HFFc6 (cell line): ENCODE measurements at regions not wholly inside any gene's neighbourhood (a gene's known extent, or its start where the extent isn't known, plus 50 kb on each side); places are given as distances from the start of the nearest gene placed in this dataset.

Source experiments
- DNase-seq: peaks from one replicate; pipeline ENCODE4 v3.0.0-alpha.2; 2018
- H3K27ac Mint-ChIP-seq: 2 replicates; pipeline ENCODE4 v1.8.0; 2020; ENCODE audit warnings: mild to moderate bottlenecking, mixed read lengths
- H3K27me3 Mint-ChIP-seq: 2 replicates; pipeline ENCODE4 v1.8.0; 2021; ENCODE audit warnings: mild to moderate bottlenecking, moderate library complexity, mixed read lengths; ENCODE audit not compliant: insufficient read depth
- H3K36me3 Mint-ChIP-seq: 2 replicates; pipeline ENCODE4 v1.8.0; 2021; ENCODE audit warnings: low read depth, mixed read lengths
- H3K4me1 Mint-ChIP-seq: 2 replicates; pipeline ENCODE4 v1.8.0; 2020; ENCODE audit warnings: low read depth, mixed read lengths
- H3K4me3 Mint-ChIP-seq: 2 replicates; pipeline ENCODE4 v1.8.0; 2020; ENCODE audit warnings: mild to moderate bottlenecking, moderate library complexity, mixed read lengths
- H3K9me3 Mint-ChIP-seq: 2 replicates; pipeline ENCODE4 v1.8.0; 2020; ENCODE audit warnings: mild to moderate bottlenecking, mixed read lengths
- CTCF ChIP-seq: fragments of 200-600 bp; sonication (generic); IDR thresholded peaks from 2 replicates; pipeline ENCODE4 v1.5.0; 2021; ENCODE audit warnings: antibody characterized with exemption, mild to moderate bottlenecking

GRCh38 chr7:12974451-12975166, 287.2 kb downstream of the ARL4A start:
- H3K27ac Mint-ChIP-seq, result no peak overlapping the region
- H3K4me1 Mint-ChIP-seq, result no peaks in the 10 kb centered on the region
- no peaks in the 10 kb centered on the region for H3K9me3 Mint-ChIP-seq
- H3K4me3 Mint-ChIP-seq, result no peak overlapping the region
- no peaks in the 10 kb centered on the region for H3K27me3 Mint-ChIP-seq
- no peak for DNase-seq
- no peaks in the 10 kb centered on the region for H3K36me3 Mint-ChIP-seq
- no peak for TF ChIP-seq CTCF

- Mint-ChIP-seq H3K27ac (no peak overlapping the region), H3K9me3 (no peaks in the 10 kb centered on the region), H3K27me3 (no peaks in the 10 kb centered on the region), H3K4me3 (no peak overlapping the region), H3K4me1 (no peaks in the 10 kb centered on the region), H3K36me3 (no peaks in the 10 kb centered on the region)
- no peak for TF ChIP-seq CTCF
- no peak for DNase-seq
Measured at GRCh38 chr7:12975412-12975811, 288.0 kb downstream of the ARL4A start.

- TF ChIP-seq CTCF, result no peak
- H3K4me3 Mint-ChIP-seq, result no peak overlapping the region
Measured at GRCh38 chr7:12979181-12979580, 291.7 kb downstream of the ARL4A start.

GRCh38 chr7:12982178-12982577, 294.7 kb downstream of the ARL4A start:
- Mint-ChIP-seq H3K27ac (no peak overlapping the region), H3K27me3 (no peaks in the 10 kb centered on the region), H3K9me3 (no peaks in the 10 kb centered on the region), H3K36me3 (no peaks in the 10 kb centered on the region), H3K4me1 (no peaks in the 10 kb centered on the region), H3K4me3 (no peak overlapping the region)
- TF ChIP-seq CTCF, result no peak
- DNase-seq, result no peak

More at GRCh38 chr7:12979181-12979580, 291.7 kb downstream of the ARL4A start:
- DNase-seq, result no peak
- H3K27me3 Mint-ChIP-seq, result no peaks in the 10 kb centered on the region
- no peaks in the 10 kb centered on the region for H3K9me3 Mint-ChIP-seq
- H3K4me1 Mint-ChIP-seq, result no peaks in the 10 kb centered on the region
- H3K36me3 Mint-ChIP-seq, result no peaks in the 10 kb centered on the region
- H3K27ac Mint-ChIP-seq, result no peak overlapping the region

GRCh38 chr7:12984117-12984516, 296.7 kb downstream of the ARL4A start:
- no peak overlapping the region for H3K27ac Mint-ChIP-seq

More at GRCh38 chr7:12984117-12984516, 296.7 kb downstream of the ARL4A start:
- no peak for DNase-seq
- Mint-ChIP-seq H3K4me3 (no peak overlapping the region), H3K27me3 (no peaks in the 10 kb centered on the region), H3K36me3 (no peaks in the 10 kb centered on the region), H3K9me3 (no peaks in the 10 kb centered on the region), H3K4me1 (no peaks in the 10 kb centered on the region; the same call in 1 of the 2 replicates)
- TF ChIP-seq CTCF, result no peak
